HEK293T (cell line): ENCODE measurements at regions not wholly inside any gene's neighbourhood (a gene's known extent, or its start where the extent isn't known, plus 50 kb on each side); places are given as distances from the start of the nearest gene placed in this dataset.

Experiments used
- ARNT ChIP-seq: fragments of 450-650 bp; IDR thresholded peaks from 2 replicates; pipeline ENCODE4 v1.6.1; 2017; ENCODE audit warnings: mild to moderate bottlenecking
- BHLHE40 ChIP-seq: fragments of 450-650 bp; IDR thresholded peaks from 2 replicates; pipeline ENCODE4 v1.6.1; 2016; ENCODE audit warnings: mild to moderate bottlenecking, moderate library complexity, borderline replicate concordance
- CTBP1 ChIP-seq: fragments of 450-650 bp; IDR thresholded peaks from 2 replicates; pipeline ENCODE4 v1.6.1; 2016; ENCODE audit warnings: borderline replicate concordance
- FOXA1 ChIP-seq: fragments of 450-650 bp; IDR thresholded peaks from 2 replicates; pipeline ENCODE4 v1.6.1; 2016; ENCODE audit warnings: mild to moderate bottlenecking
- FOXK2 ChIP-seq: fragments of 450-650 bp; IDR thresholded peaks from 2 replicates; pipeline ENCODE4 v1.6.1; 2016; ENCODE audit warnings: mild to moderate bottlenecking
- FOXM1 ChIP-seq: fragments of 450-650 bp; IDR thresholded peaks from 2 replicates; pipeline ENCODE4 v1.6.1; 2017; ENCODE audit warnings: mild to moderate bottlenecking, borderline replicate concordance
- LEF1 ChIP-seq: fragments of 450-650 bp; IDR thresholded peaks from 2 replicates; pipeline ENCODE4 v1.6.1; 2017; ENCODE audit warnings: mild to moderate bottlenecking, borderline replicate concordance
- NFRKB ChIP-seq: fragments of 450-650 bp; IDR thresholded peaks from 2 replicates; pipeline ENCODE4 v1.6.1; 2016; ENCODE audit warnings: mild to moderate bottlenecking, moderate library complexity
- PKNOX1 ChIP-seq: fragments of 450-650 bp; IDR thresholded peaks from 2 replicates; pipeline ENCODE4 v1.6.1; 2016
- SP1 ChIP-seq: fragments of 450-650 bp; IDR thresholded peaks from 2 replicates; pipeline ENCODE4 v1.6.1; 2017
- SUZ12 ChIP-seq: fragments of 450-650 bp; IDR thresholded peaks from 2 replicates; pipeline ENCODE4 v1.6.1; 2016; ENCODE audit warnings: mild to moderate bottlenecking
- TARDBP ChIP-seq: fragments of 450-650 bp; IDR thresholded peaks from 2 replicates; pipeline ENCODE4 v1.6.1; 2016
- ZNF384 ChIP-seq: fragments of 450-650 bp; IDR thresholded peaks from 2 replicates; pipeline ENCODE4 v1.6.1; 2016

- no peak for TF ChIP-seq SP1
- no peak for TF ChIP-seq FOXM1
- no peak for TF ChIP-seq BHLHE40
- no peak for TF ChIP-seq ARNT
- TF ChIP-seq ZNF384 = no peak
- no peak for TF ChIP-seq LEF1
- TF ChIP-seq FOXK2 = no peak
- no peak for TF ChIP-seq CTBP1
- TF ChIP-seq SUZ12 = no peak
- TF ChIP-seq NFRKB = no peak
- no peak for TF ChIP-seq PKNOX1
- no peak for TF ChIP-seq TARDBP
- no peak for TF ChIP-seq FOXA1
Observed at GRCh38 chr5:167973126-167973525, 318.3 kb upstream of the WWC1 start.
